ENCODE measurements at regions not wholly inside any gene's neighbourhood (a gene's known extent, or its start where the extent isn't known, plus 50 kb on each side); places are given as distances from the start of the nearest gene placed in this dataset.

- DNase-seq, result peak in 8 of 10 donors; percentile 2 to 83 (median 60)
Observed at GRCh38 chr15:95446854-95447253, 883.6 kb upstream of the NR2F2 start.

GRCh38 chr15:95447486-95447885 is 883.0 kb upstream of the NR2F2 start:
- Mint-ChIP-seq H3K36me3 (peaks cover 0 to 2% (median 0%) of the 10 kb centered on the region in 3 donors), H3K4me3 (peak overlapping the region in 7 of 10 donors; percentile 61 to 80 (median 73)), H3K9me3 (peaks cover 0 to 5% (median 0%) of the 10 kb centered on the region in 9 donors), H3K4me1 (peaks cover 19 to 49% (median 30%) of the 10 kb centered on the region in 4 donors), H3K27me3 (peaks cover 2 to 29% (median 14%) of the 10 kb centered on the region in 5 donors), H3K27ac (peak overlapping the region in 3 of 10 donors; percentile 41 to 74 (median 54))
- POLR2A ChIA-PET, result interaction anchor here (0.7 kb wide), 1 partner anchor 13 kb away, joined by 3 read pairs; no protein-coding TSS in a partner anchor
- no peak for ATAC-seq
- no peak for DNase-seq

More at GRCh38 chr15:95446854-95447253, 883.6 kb upstream of the NR2F2 start:
- POLR2A ChIA-PET, result no interaction called here
- peak; percentile 97 to 99 for ATAC-seq
- Mint-ChIP-seq H3K36me3 (peaks cover 0 to 2% (median 0%) of the 10 kb centered on the region in 3 donors), H3K4me1 (peaks cover 19 to 49% (median 30%) of the 10 kb centered on the region in 4 donors), H3K9me3 (peaks cover 0 to 5% (median 0%) of the 10 kb centered on the region in 9 donors), H3K27ac (peak overlapping the region in 5 of 10 donors; percentile 1 to 74 (median 54)), H3K4me3 (peak overlapping the region; percentile 9 to 80 (median 70)), H3K27me3 (peaks cover 2 to 24% (median 12%) of the 10 kb centered on the region in 5 donors)

- POLR2A ChIA-PET, result no interaction called here
Observed at GRCh38 chr15:95448531-95449229, 881.8 kb upstream of the NR2F2 start.

GRCh38 chr15:95449230-95449628 is 881.3 kb upstream of the NR2F2 start:
- POLR2A ChIA-PET, result no interaction called here
- Mint-ChIP-seq H3K27me3 (peaks cover 4 to 37% (median 11%) of the 10 kb centered on the region in 5 donors), H3K4me3 (no peak overlapping the region), H3K36me3 (no peaks in the 10 kb centered on the region), H3K27ac (no peak overlapping the region), H3K9me3 (peaks cover 0 to 5% (median 0%) of the 10 kb centered on the region in 9 donors), H3K4me1 (peaks cover 16 to 35% (median 30%) of the 10 kb centered on the region in 4 donors)
- no peak for DNase-seq
- no peak for ATAC-seq

More at GRCh38 chr15:95448531-95449229, 881.8 kb upstream of the NR2F2 start:
- H3K4me1 Mint-ChIP-seq, result peaks cover 16 to 40% (median 27%) of the 10 kb centered on the region in 4 donors
- peaks cover 4 to 31% (median 9%) of the 10 kb centered on the region in 5 donors for H3K27me3 Mint-ChIP-seq
- H3K4me3 Mint-ChIP-seq, result no peak overlapping the region
- H3K27ac Mint-ChIP-seq, result no peak overlapping the region
- ATAC-seq (no peak), DNase-seq (no peak)
- H3K9me3 Mint-ChIP-seq, result peaks cover 0 to 5% (median 0%) of the 10 kb centered on the region in 9 donors
- H3K36me3 Mint-ChIP-seq, result no peaks in the 10 kb centered on the region

GRCh38 chr15:95450413-95450812 is 880.1 kb upstream of the NR2F2 start:
- H3K4me1 Mint-ChIP-seq, result peaks cover 19 to 38% (median 34%) of the 10 kb centered on the region in 4 donors
- no peak for ATAC-seq
- peaks cover 0 to 5% (median 0%) of the 10 kb centered on the region in 9 donors for H3K9me3 Mint-ChIP-seq
- H3K27me3 Mint-ChIP-seq, result peaks cover 4 to 48% (median 11%) of the 10 kb centered on the region in 5 donors
- no peak overlapping the region for H3K4me3 Mint-ChIP-seq
- H3K36me3 Mint-ChIP-seq, result no peaks in the 10 kb centered on the region
- no peak for DNase-seq
- POLR2A ChIA-PET, result no interaction called here
- no peak overlapping the region for H3K27ac Mint-ChIP-seq

- Mint-ChIP-seq H3K4me1 (peaks cover 20 to 39% (median 34%) of the 10 kb centered on the region in 4 donors), H3K27ac (no peak overlapping the region), H3K9me3 (peaks cover 0 to 2% (median 0%) of the 10 kb centered on the region in 9 donors), H3K36me3 (no peaks in the 10 kb centered on the region), H3K4me3 (no peak overlapping the region), H3K27me3 (peaks cover 4 to 50% (median 11%) of the 10 kb centered on the region in 5 donors)
- POLR2A ChIA-PET, result no interaction called here
- no peak for ATAC-seq
- DNase-seq, result no peak
Observed at GRCh38 chr15:95451938-95452337, 878.6 kb upstream of the NR2F2 start.

- no peaks in the 10 kb centered on the region for H3K36me3 Mint-ChIP-seq
- no peak overlapping the region for H3K4me3 Mint-ChIP-seq
Observed at GRCh38 chr15:95454403-95455262, 875.9 kb upstream of the NR2F2 start.

GRCh38 chr15:95457520-95457919 is 873.0 kb upstream of the NR2F2 start:
- H3K27me3 Mint-ChIP-seq, result peaks cover 3 to 52% (median 8%) of the 10 kb centered on the region in 5 donors
- POLR2A ChIA-PET, result no interaction called here
- H3K27ac Mint-ChIP-seq, result no peak overlapping the region
- H3K4me1 Mint-ChIP-seq, result peaks cover 15 to 25% (median 20%) of the 10 kb centered on the region in 4 donors
- no peak overlapping the region for H3K4me3 Mint-ChIP-seq
- H3K36me3 Mint-ChIP-seq, result no peaks in the 10 kb centered on the region
- no peak for ATAC-seq
- no peak for DNase-seq
- peaks cover 0 to 2% (median 0%) of the 10 kb centered on the region in 9 donors for H3K9me3 Mint-ChIP-seq

More at GRCh38 chr15:95454403-95455262, 875.9 kb upstream of the NR2F2 start:
- peaks cover 0 to 2% (median 0%) of the 10 kb centered on the region in 9 donors for H3K9me3 Mint-ChIP-seq
- no peak for DNase-seq
- H3K4me1 Mint-ChIP-seq, result peaks cover 15 to 25% (median 20%) of the 10 kb centered on the region in 4 donors
- no peak for ATAC-seq
- peak overlapping the region in 1 of 10 donors; percentile 53 for H3K27ac Mint-ChIP-seq
- POLR2A ChIA-PET, result no interaction called here
- peaks cover 4 to 48% (median 13%) of the 10 kb centered on the region in 5 donors for H3K27me3 Mint-ChIP-seq

GRCh38 chr15:95458721-95459120 is 871.8 kb upstream of the NR2F2 start:
- POLR2A ChIA-PET, result no interaction called here
- no peak overlapping the region for H3K4me3 Mint-ChIP-seq

GRCh38 chr15:95459273-95459672 is 871.2 kb upstream of the NR2F2 start:
- H3K36me3 Mint-ChIP-seq, result no peaks in the 10 kb centered on the region
- no peak overlapping the region for H3K4me3 Mint-ChIP-seq
- no peaks in the 10 kb centered on the region for H3K9me3 Mint-ChIP-seq
- no peak overlapping the region for H3K27ac Mint-ChIP-seq
- POLR2A ChIA-PET, result no interaction called here
- ATAC-seq (no peak), DNase-seq (no peak)
- peaks cover 4 to 52% (median 5%) of the 10 kb centered on the region in 5 donors for H3K27me3 Mint-ChIP-seq
- peaks cover 15 to 22% (median 20%) of the 10 kb centered on the region in 4 donors for H3K4me1 Mint-ChIP-seq

More at GRCh38 chr15:95458721-95459120, 871.8 kb upstream of the NR2F2 start:
- Mint-ChIP-seq H3K4me1 (peaks cover 15 to 25% (median 20%) of the 10 kb centered on the region in 4 donors), H3K36me3 (no peaks in the 10 kb centered on the region), H3K9me3 (peaks cover 0 to 2% (median 0%) of the 10 kb centered on the region in 9 donors), H3K27ac (no peak overlapping the region), H3K27me3 (peaks cover 5 to 57% (median 6%) of the 10 kb centered on the region in 5 donors)
- ATAC-seq, result no peak
- no peak for DNase-seq

GRCh38 chr15:95464509-95464908 is 866.0 kb upstream of the NR2F2 start:
- H3K27ac Mint-ChIP-seq, result no peak overlapping the region

GRCh38 chr15:95468820-95469219 is 861.7 kb upstream of the NR2F2 start:
- Mint-ChIP-seq H3K36me3 (no peaks in the 10 kb centered on the region), H3K4me1 (peaks cover 0 to 2% (median 0%) of the 10 kb centered on the region in 4 donors), H3K4me3 (no peak overlapping the region), H3K27ac (no peak overlapping the region), H3K9me3 (no peaks in the 10 kb centered on the region), H3K27me3 (peaks cover 0 to 38% (median 5%) of the 10 kb centered on the region in 5 donors)
- ATAC-seq, result no peak
- DNase-seq, result no peak
- POLR2A ChIA-PET, result no interaction called here

More at GRCh38 chr15:95464509-95464908, 866.0 kb upstream of the NR2F2 start:
- peaks cover 0 to 2% (median 0%) of the 10 kb centered on the region in 4 donors for H3K4me1 Mint-ChIP-seq
- ATAC-seq, result no peak
- no peak for DNase-seq
- H3K9me3 Mint-ChIP-seq, result no peaks in the 10 kb centered on the region
- H3K27me3 Mint-ChIP-seq, result peaks cover 4 to 44% (median 11%) of the 10 kb centered on the region in 5 donors
- H3K36me3 Mint-ChIP-seq, result no peaks in the 10 kb centered on the region
- H3K4me3 Mint-ChIP-seq, result no peak overlapping the region
- POLR2A ChIA-PET, result no interaction called here
